ENCODE measurements at regions not wholly inside any gene's neighbourhood (a gene's known extent, or its start where the extent isn't known, plus 50 kb on each side); places are given as distances from the start of the nearest gene placed in this dataset.

GRCh38 chr2:129428086-129428660 lies 551.3 kb upstream of the RAB6C start:
- Mint-ChIP-seq H3K27ac (no peak overlapping the region), H3K36me3 (no peaks in the 10 kb centered on the region), H3K9me3 (peaks cover 6% of the 10 kb centered on the region), H3K4me1 (no peaks in the 10 kb centered on the region), H3K27me3 (peaks cover 2% of the 10 kb centered on the region), H3K4me3 (no peak overlapping the region)

- H3K36me3 Mint-ChIP-seq = no peaks in the 10 kb centered on the region
- H3K27me3 Mint-ChIP-seq = peaks cover 2% of the 10 kb centered on the region
- no peaks in the 10 kb centered on the region for H3K4me1 Mint-ChIP-seq
- peaks cover 6% of the 10 kb centered on the region for H3K9me3 Mint-ChIP-seq
- H3K4me3 Mint-ChIP-seq = no peak overlapping the region
- no peak overlapping the region for H3K27ac Mint-ChIP-seq
Observed at GRCh38 chr2:129430911-129431310, 548.6 kb upstream of the RAB6C start.

GRCh38 chr2:129431881-129432280 lies 547.6 kb upstream of the RAB6C start:
- H3K4me3 Mint-ChIP-seq = no peak overlapping the region
- peaks cover 2% of the 10 kb centered on the region for H3K9me3 Mint-ChIP-seq
- no peak overlapping the region for H3K27ac Mint-ChIP-seq
- H3K27me3 Mint-ChIP-seq = peaks cover 2% of the 10 kb centered on the region
- H3K36me3 Mint-ChIP-seq = no peaks in the 10 kb centered on the region
- H3K4me1 Mint-ChIP-seq = no peaks in the 10 kb centered on the region

GRCh38 chr2:129436809-129437208 lies 542.7 kb upstream of the RAB6C start:
- H3K9me3 Mint-ChIP-seq = no peaks in the 10 kb centered on the region
- H3K27ac Mint-ChIP-seq = no peak overlapping the region
- no peaks in the 10 kb centered on the region for H3K4me1 Mint-ChIP-seq

GRCh38 chr2:129437725-129438124 lies 541.7 kb upstream of the RAB6C start:
- no peaks in the 10 kb centered on the region for H3K4me1 Mint-ChIP-seq

More at GRCh38 chr2:129436809-129437208, 542.7 kb upstream of the RAB6C start:
- no peaks in the 10 kb centered on the region for H3K36me3 Mint-ChIP-seq
- H3K4me3 Mint-ChIP-seq = no peak overlapping the region
- H3K27me3 Mint-ChIP-seq = no peaks in the 10 kb centered on the region

GRCh38 chr2:129438501-129439057 lies 540.9 kb upstream of the RAB6C start:
- Mint-ChIP-seq H3K4me1 (no peaks in the 10 kb centered on the region), H3K4me3 (no peak overlapping the region), H3K9me3 (no peaks in the 10 kb centered on the region), H3K27ac (no peak overlapping the region), H3K27me3 (no peaks in the 10 kb centered on the region), H3K36me3 (no peaks in the 10 kb centered on the region)

More at GRCh38 chr2:129437725-129438124, 541.7 kb upstream of the RAB6C start:
- Mint-ChIP-seq H3K36me3 (no peaks in the 10 kb centered on the region), H3K9me3 (no peaks in the 10 kb centered on the region), H3K27ac (no peak overlapping the region), H3K4me3 (no peak overlapping the region), H3K27me3 (no peaks in the 10 kb centered on the region)

GRCh38 chr2:129439406-129440302 lies 539.8 kb upstream of the RAB6C start:
- H3K36me3 Mint-ChIP-seq = no peaks in the 10 kb centered on the region
- H3K27me3 Mint-ChIP-seq = peaks cover 1% of the 10 kb centered on the region
- no peak overlapping the region for H3K4me3 Mint-ChIP-seq
- H3K9me3 Mint-ChIP-seq = no peaks in the 10 kb centered on the region
- no peak overlapping the region for H3K27ac Mint-ChIP-seq
- no peaks in the 10 kb centered on the region for H3K4me1 Mint-ChIP-seq

- H3K4me3 Mint-ChIP-seq = no peak overlapping the region
- no peak overlapping the region for H3K27ac Mint-ChIP-seq
- peaks cover 3% of the 10 kb centered on the region for H3K27me3 Mint-ChIP-seq
- H3K4me1 Mint-ChIP-seq = no peaks in the 10 kb centered on the region
- H3K9me3 Mint-ChIP-seq = no peaks in the 10 kb centered on the region
- H3K36me3 Mint-ChIP-seq = no peaks in the 10 kb centered on the region
Observed at GRCh38 chr2:129441610-129442009, 537.9 kb upstream of the RAB6C start.

GRCh38 chr2:129443235-129443864 lies 536.1 kb upstream of the RAB6C start:
- no peak overlapping the region for H3K4me3 Mint-ChIP-seq
- H3K4me1 Mint-ChIP-seq = no peaks in the 10 kb centered on the region
- H3K27me3 Mint-ChIP-seq = peaks cover 3% of the 10 kb centered on the region
- H3K9me3 Mint-ChIP-seq = no peaks in the 10 kb centered on the region
- no peak overlapping the region for H3K27ac Mint-ChIP-seq
- H3K36me3 Mint-ChIP-seq = no peaks in the 10 kb centered on the region

- no peaks in the 10 kb centered on the region for H3K36me3 Mint-ChIP-seq
- H3K27ac Mint-ChIP-seq = no peak overlapping the region
- peaks cover 4% of the 10 kb centered on the region for H3K27me3 Mint-ChIP-seq
- peaks cover 3% of the 10 kb centered on the region for H3K9me3 Mint-ChIP-seq
- no peaks in the 10 kb centered on the region for H3K4me1 Mint-ChIP-seq
- H3K4me3 Mint-ChIP-seq = no peak overlapping the region
Observed at GRCh38 chr2:129443865-129444739, 535.4 kb upstream of the RAB6C start.

- Mint-ChIP-seq H3K4me3 (no peak overlapping the region), H3K27me3 (peaks cover 4% of the 10 kb centered on the region), H3K9me3 (peaks cover 4% of the 10 kb centered on the region), H3K4me1 (no peaks in the 10 kb centered on the region), H3K27ac (no peak overlapping the region), H3K36me3 (no peaks in the 10 kb centered on the region)
Observed at GRCh38 chr2:129444751-129445150, 534.7 kb upstream of the RAB6C start.

- H3K27me3 Mint-ChIP-seq = no peaks in the 10 kb centered on the region
- no peak overlapping the region for H3K27ac Mint-ChIP-seq
- no peaks in the 10 kb centered on the region for H3K9me3 Mint-ChIP-seq
- H3K4me1 Mint-ChIP-seq = no peaks in the 10 kb centered on the region
- no peaks in the 10 kb centered on the region for H3K36me3 Mint-ChIP-seq
- no peak overlapping the region for H3K4me3 Mint-ChIP-seq
Observed at GRCh38 chr2:129456691-129457090, 522.8 kb upstream of the RAB6C start.

- H3K9me3 Mint-ChIP-seq = no peaks in the 10 kb centered on the region
Observed at GRCh38 chr2:129457277-129457818, 522.1 kb upstream of the RAB6C start.

GRCh38 chr2:129458006-129458405 lies 521.5 kb upstream of the RAB6C start:
- H3K9me3 Mint-ChIP-seq = no peaks in the 10 kb centered on the region
- no peaks in the 10 kb centered on the region for H3K27me3 Mint-ChIP-seq
- H3K27ac Mint-ChIP-seq = no peak overlapping the region
- no peaks in the 10 kb centered on the region for H3K36me3 Mint-ChIP-seq
- H3K4me3 Mint-ChIP-seq = no peak overlapping the region
- no peaks in the 10 kb centered on the region for H3K4me1 Mint-ChIP-seq

More at GRCh38 chr2:129457277-129457818, 522.1 kb upstream of the RAB6C start:
- H3K36me3 Mint-ChIP-seq = no peaks in the 10 kb centered on the region
- H3K27me3 Mint-ChIP-seq = no peaks in the 10 kb centered on the region
- H3K27ac Mint-ChIP-seq = no peak overlapping the region
- no peaks in the 10 kb centered on the region for H3K4me1 Mint-ChIP-seq
- H3K4me3 Mint-ChIP-seq = no peak overlapping the region

- no peaks in the 10 kb centered on the region for H3K36me3 Mint-ChIP-seq
- no peak overlapping the region for H3K4me3 Mint-ChIP-seq
- no peaks in the 10 kb centered on the region for H3K9me3 Mint-ChIP-seq
- H3K27me3 Mint-ChIP-seq = no peaks in the 10 kb centered on the region
- no peaks in the 10 kb centered on the region for H3K4me1 Mint-ChIP-seq
- no peak overlapping the region for H3K27ac Mint-ChIP-seq
Observed at GRCh38 chr2:129458436-129458835, 521.0 kb upstream of the RAB6C start.

Data from activated naive CD4-positive, alpha-beta T cell treated with anti-CD3 and anti-CD28 coated beads, Interleukin-2, amount 50 U/mL, for 24 hours (primary cell).